ENCODE measurements at regions not wholly inside any gene's neighbourhood (a gene's known extent, or its start where the extent isn't known, plus 50 kb on each side); places are given as distances from the start of the nearest gene placed in this dataset.

GRCh38 chr10:120400601-120401000 is 56.4 kb upstream of the PLPP4 start:
- Histone ChIP-seq H3K27ac (no peak overlapping the region), H3K4me2 (no peak overlapping the region), H4K20me1 (ENCODE audit: low read depth) (no peaks in the 10 kb centered on the region), H3K9ac (no peak overlapping the region), H3K27me3 (no peaks in the 10 kb centered on the region), H3K36me3 (no peaks in the 10 kb centered on the region), H3K9me3 (ENCODE audit: low read depth) (no peaks in the 10 kb centered on the region), H3K79me2 (ENCODE audit: low read depth) (no peaks in the 10 kb centered on the region), H3K4me3 (no peak overlapping the region), H3K4me1 (no peaks in the 10 kb centered on the region), H3F3A (ENCODE audit: low read depth) (no peaks in the 10 kb centered on the region), H2AFZ (replicated peaks) (no peak overlapping the region)
- Mint-ChIP-seq H3K27me3 (ENCODE audit: insufficient read depth, low read depth) (peaks cover 3% of the 10 kb centered on the region), H3K4me1 (no peaks in the 10 kb centered on the region), H3K27ac (no peak overlapping the region), H3K36me3 (no peaks in the 10 kb centered on the region), H3K9me3 (peaks cover 2% of the 10 kb centered on the region), H3K4me3 (no peak overlapping the region)
- no peak for DNase-seq (ENCODE audit: low spot score)
- TF ChIP-seq EZH2phosphoT487 (IDR thresholded peaks at IDR 0.05) (no peak), EZH2 (IDR thresholded peaks at IDR 0.05) (no peak), CTCF (IDR thresholded peaks at IDR 0.05) (no peak)

GRCh38 chr10:120402147-120402766 is 54.8 kb upstream of the PLPP4 start:
- Histone ChIP-seq H3K79me2 (ENCODE audit: low read depth) (no peaks in the 10 kb centered on the region), H3K9me3 (ENCODE audit: low read depth) (no peaks in the 10 kb centered on the region), H3K9ac (no peak overlapping the region), H3F3A (ENCODE audit: low read depth) (no peaks in the 10 kb centered on the region), H3K36me3 (no peaks in the 10 kb centered on the region), H3K27me3 (no peaks in the 10 kb centered on the region), H3K27ac (no peak overlapping the region), H2AFZ (replicated peaks) (no peak overlapping the region), H3K4me3 (no peak overlapping the region), H3K4me2 (no peak overlapping the region), H4K20me1 (ENCODE audit: low read depth) (no peaks in the 10 kb centered on the region), H3K4me1 (no peaks in the 10 kb centered on the region)
- H3K27ac Mint-ChIP-seq: no peak overlapping the region
- H3K9me3 Mint-ChIP-seq: peaks cover 2% of the 10 kb centered on the region
- no peak overlapping the region for H3K4me3 Mint-ChIP-seq
- H3K27me3 Mint-ChIP-seq (ENCODE audit: insufficient read depth, low read depth): peaks cover 3% of the 10 kb centered on the region
- no peaks in the 10 kb centered on the region for H3K4me1 Mint-ChIP-seq
- H3K36me3 Mint-ChIP-seq: no peaks in the 10 kb centered on the region
- no peak for DNase-seq (ENCODE audit: low spot score)
- no peak for TF ChIP-seq CTCF (IDR thresholded peaks at IDR 0.05)
- TF ChIP-seq EZH2 (IDR thresholded peaks at IDR 0.05): no peak
- TF ChIP-seq EZH2phosphoT487 (IDR thresholded peaks at IDR 0.05): no peak

- H3K9me3 ChIP-seq (ENCODE audit: low read depth): no peaks in the 10 kb centered on the region
- no peaks in the 10 kb centered on the region for H3F3A ChIP-seq (ENCODE audit: low read depth)
- no peaks in the 10 kb centered on the region for H3K4me1 ChIP-seq
- Mint-ChIP-seq H3K36me3 (no peaks in the 10 kb centered on the region), H3K27ac (no peak overlapping the region), H3K4me3 (no peak overlapping the region), H3K27me3 (ENCODE audit: insufficient read depth, low read depth) (peaks cover 3% of the 10 kb centered on the region), H3K9me3 (peaks cover 2% of the 10 kb centered on the region), H3K4me1 (no peaks in the 10 kb centered on the region)
- H3K4me2 ChIP-seq: no peak overlapping the region
- no peaks in the 10 kb centered on the region for H3K27me3 ChIP-seq
- no peak overlapping the region for H3K27ac ChIP-seq
- TF ChIP-seq EZH2phosphoT487 (IDR thresholded peaks at IDR 0.05): no peak
- no peak for TF ChIP-seq EZH2 (IDR thresholded peaks at IDR 0.05)
- TF ChIP-seq CTCF (IDR thresholded peaks at IDR 0.05): no peak
- H2AFZ ChIP-seq (replicated peaks): no peak overlapping the region
- no peak overlapping the region for H3K9ac ChIP-seq
- H3K79me2 ChIP-seq (ENCODE audit: low read depth): no peaks in the 10 kb centered on the region
- DNase-seq (ENCODE audit: low spot score): no peak
- H3K4me3 ChIP-seq: no peak overlapping the region
- no peaks in the 10 kb centered on the region for H3K36me3 ChIP-seq
- no peaks in the 10 kb centered on the region for H4K20me1 ChIP-seq (ENCODE audit: low read depth)
Observed at GRCh38 chr10:120403109-120403508, 53.9 kb upstream of the PLPP4 start.

Measured in neural progenitor cell (in vitro differentiated cells).